HepG2 (cell line): ENCODE measurements at regions not wholly inside any gene's neighbourhood (a gene's known extent, or its start where the extent isn't known, plus 50 kb on each side); places are given as distances from the start of the nearest gene placed in this dataset.

ENCODE experiments used
- ATAC-seq: fragments of 200-7000 bp; cut with Tn5 transposase; 3 replicates; pipeline ENCODE4 v1.9.1; 2020; ENCODE audit warnings: mild to moderate bottlenecking, moderate library complexity
- BruUV-seq: library from RNA; stranded (reverse); fragments of 400-500 nt; replicated peaks from 2 replicates; lab custom pipeline; 2021; lab: Mats Ljungman, UMichigan
- CTCF ChIA-PET: fragments of 300-600 bp; formaldehyde crosslinking; extraction: SDS; loops from one replicate; lab custom pipeline; 2021; ENCODE audit warnings: low total read pairs, inconsistent platforms, low intra/inter-chr PET ratio; lab: Yijun Ruan, JAX
- POLR2A ChIA-PET: fragments of 350-600 bp; sonication (Branson Sonifier 250); formaldehyde crosslinking; loops from one replicate; lab custom pipeline; 2020; ENCODE audit warnings: antibody characterized with exemption, inconsistent platforms; lab: Yijun Ruan, JAX
- DNase-seq: peaks from one replicate; pipeline ENCODE4 v3.0.0-alpha.2; 2015; ENCODE audit warnings: low spot score
- FAIRE-seq: peaks from 3 replicates; lab custom pipeline; 2011; peaks lifted over from hg19 to GRCh38; lab: Jason Lieb, UNC
- H2AFZ ChIP-seq: one replicate; pipeline ENCODE4 v1.6.1; 2011; ENCODE audit warnings: low read length, inconsistent platforms
- H3K27ac ChIP-seq: fragments of 300-600 bp; 3 replicates; pipeline ENCODE4 v1.8.0; 2011; ENCODE audit warnings: mixed run types, mild to moderate bottlenecking, mixed read lengths, low read length, inconsistent platforms; ENCODE audit not compliant: insufficient read depth; ENCODE audit errors: extremely low read length
- H3K27me3 ChIP-seq, 2 experiments: fragments of 200-600 bp in 1 of 2; 2 replicates in 1 of 2; 3 replicates in 1 of 2; pipeline versions ENCODE4 v1.6.0 to v1.8.0; 2011; ENCODE audit warnings: low read length in 2 of 2, mild to moderate bottlenecking in 2 of 2, moderate library complexity in 2 of 2, inconsistent platforms in 1 of 2; ENCODE audit not compliant: insufficient read depth in 2 of 2, control insufficient read depth in 1 of 2
- H3K36me3 ChIP-seq, 2 experiments: fragments of 200-600 bp in 1 of 2; replicated peaks in 1 of 2; 2 replicates in 1 of 2; 3 replicates in 1 of 2; pipeline versions ENCODE4 v1.5.1 to v1.8.0; 2011; ENCODE audit warnings: low read length in 2 of 2, inconsistent platforms in 1 of 2; ENCODE audit not compliant: insufficient read depth in 2 of 2, control insufficient read depth in 1 of 2
- H3K4me1 ChIP-seq: 2 replicates; pipeline ENCODE4 v1.5.1; 2012; ENCODE audit warnings: low read length, inconsistent platforms; ENCODE audit not compliant: insufficient read depth
- H3K4me2 ChIP-seq: 2 replicates; pipeline ENCODE4 v1.6.0; 2011; ENCODE audit warnings: low read depth, low read length, inconsistent platforms
- H3K4me3 ChIP-seq, 3 experiments: fragments of 200-600 bp in 1 of 3; sonication (generic), shearing (Covaris generic) in 1 of 3; replicated peaks in 1 of 3; 2 replicates each; pipeline ENCODE4 v1.5.1; 2011 to 2016; ENCODE audit warnings: low read length in 3 of 3, inconsistent platforms in 2 of 3, low read depth in 2 of 3, mild to moderate bottlenecking in 2 of 3, control low read depth in 1 of 3, mixed read lengths in 1 of 3; ENCODE audit not compliant: insufficient read depth in 1 of 3
- H3K79me2 ChIP-seq: one replicate; pipeline ENCODE4 v1.6.1; 2011; ENCODE audit warnings: low read length, inconsistent platforms; ENCODE audit not compliant: insufficient read depth
- H3K9ac ChIP-seq: 2 replicates; pipeline ENCODE4 v1.6.0; 2011; ENCODE audit warnings: mild to moderate bottlenecking, low read depth, low read length, inconsistent platforms; ENCODE audit not compliant: insufficient read depth
- H3K9me3 ChIP-seq: 2 replicates; pipeline ENCODE4 v1.5.1; 2012; ENCODE audit warnings: mild to moderate bottlenecking, low read length
- H4K20me1 ChIP-seq: 2 replicates; pipeline ENCODE4 v1.6.0; 2011; ENCODE audit warnings: inconsistent platforms, mild to moderate bottlenecking, low read length, moderate library complexity; ENCODE audit not compliant: insufficient read depth
- PCBP2 ChIP-seq: fragments of 200-400 bp; formaldehyde crosslinking; optimal IDR thresholded peaks from 2 replicates; pipeline ENCODE3; 2018; ENCODE audit warnings: low read length, low read depth; ENCODE audit not compliant: poor library complexity, severe bottlenecking
- SOX13 ChIP-seq, 3 experiments: fragments of 450-650 bp in 1 of 3; sonication (generic) in 1 of 3; formaldehyde crosslinking in 1 of 3; IDR thresholded peaks in 2 of 3; conservative IDR thresholded peaks in 1 of 3; 2 replicates each; pipeline versions ENCODE4 v1.5.0 to v1.6.1; 2016 to 2020; ENCODE audit warnings: antibody characterized with exemption in 1 of 3, mild to moderate bottlenecking in 1 of 3, missing compliant biosample characterization in 1 of 3, missing genetic modification reagents in 1 of 3, moderate library complexity in 1 of 3
- TRAFD1 ChIP-seq: sonication (generic); formaldehyde crosslinking; IDR thresholded peaks from 2 replicates; pipeline ENCODE4 v1.5.1; 2020; ENCODE audit warnings: missing genetic modification reagents, mild to moderate bottlenecking, borderline replicate concordance
- WGBS: methylation state at CpG from one replicate; pipeline ENCODE4 v1.1.6; 2017; ENCODE audit warnings: low lambda C conversion rate; 5-methylcytosine and 5-hydroxymethylcytosine counted together
- in situ Hi-C: cut with HindIII; loops from 2 replicates; pipeline ENCODE4 v1.10.0; 2017; ENCODE audit warnings: low pct_unique_long_range_greater_than_20kb; ENCODE audit not compliant: extremely low pct_ligation_motif_present
- intact Hi-C: fragments of 100-400 bp; cut with micrococcal nuclease; formaldehyde crosslinking; loops from one replicate; pipeline ENCODE4 v1.10.0; 2022; ENCODE audit not compliant: unreplicated experiment
- TF ChIP-seq, protein P1 (sequence below): sonication (generic); formaldehyde crosslinking; IDR thresholded peaks from 2 replicates; pipeline ENCODE4 v1.5.0; 2020; ENCODE audit warnings: missing genetic modification reagents

DNA sequence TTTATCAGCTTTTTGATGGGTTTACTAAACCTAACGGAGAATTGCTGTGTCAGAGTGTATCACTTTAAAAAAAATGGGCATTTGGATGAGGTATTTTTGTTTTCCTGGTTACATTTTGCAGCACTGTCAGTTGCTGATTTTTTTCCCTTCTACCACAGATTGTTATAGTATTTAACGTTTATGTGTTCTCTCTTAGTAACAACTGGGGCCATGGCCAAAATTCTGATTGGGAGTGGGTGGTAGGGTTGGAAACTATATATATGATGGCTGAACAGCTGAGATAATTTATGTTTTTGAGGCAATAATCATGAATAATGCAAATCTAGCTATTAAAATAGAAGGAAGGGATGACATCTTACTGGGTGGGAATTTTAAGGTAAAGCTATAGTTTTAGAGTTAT lies 229.4 kb upstream of the SUCLG2 start (continued):
- TF ChIP-seq TRAFD1 (no peak), SOX13 (IDR thresholded peaks at IDR 0.05) (no peak), SOX13 (CRISPR knock-in tag; conservative IDR thresholded peaks at IDR 0.05 in 1 of 2, IDR thresholded peaks at IDR 0.05 in 1 of 2) (no peak)
- TF ChIP-seq, protein P1, sequence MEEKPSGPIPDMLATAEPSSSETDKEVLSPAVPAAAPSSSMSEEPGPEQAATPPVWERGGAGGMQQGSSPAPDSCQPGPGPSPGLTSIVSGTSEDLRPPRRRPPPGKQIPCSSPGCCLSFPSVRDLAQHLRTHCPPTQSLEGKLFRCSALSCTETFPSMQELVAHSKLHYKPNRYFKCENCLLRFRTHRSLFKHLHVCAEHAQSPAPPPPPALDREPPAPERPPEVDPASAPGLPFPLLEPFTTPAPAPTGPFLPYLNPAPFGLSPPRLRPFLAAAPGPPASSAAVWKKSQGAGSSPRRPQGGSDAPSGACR (CRISPR knock-in tag): no peak

GRCh38 chr3:67882981-67883380 lies 228.6 kb upstream of the SUCLG2 start:
- Histone ChIP-seq H3K79me2 (no peaks in the 10 kb centered on the region), H2AFZ (no peak overlapping the region), H4K20me1 (no peaks in the 10 kb centered on the region), H3K27me3 (no peaks in the 10 kb centered on the region), H3K27ac (no peak overlapping the region), H3K4me1 (no peaks in the 10 kb centered on the region), H3K4me2 (no peak overlapping the region), H3K4me3 (no peak overlapping the region), H3K36me3 (no peaks in the 10 kb centered on the region), H3K9me3 (no peaks in the 10 kb centered on the region), H3K9ac (no peak overlapping the region)
- no peak for DNase-seq
- in situ Hi-C loops (no loop called here), intact Hi-C loops (no loop called here)
- CTCF ChIA-PET: no interaction called here
- BruUV-seq: no TSS peak
- ATAC-seq: no peak
- POLR2A ChIA-PET: no interaction called here
- WGBS: 36% methylated on average over 3 of the region's 5 CpGs
- FAIRE-seq: no peak
- TF ChIP-seq PCBP2: no peak
